H1 (cell line): ENCODE measurements at regions not wholly inside any gene's neighbourhood (a gene's known extent, or its start where the extent isn't known, plus 50 kb on each side); places are given as distances from the start of the nearest gene placed in this dataset.

ENCODE experiments used
- CTCF ChIA-PET: fragments of 300-600 bp; sonication (Branson Sonifier 250); formaldehyde crosslinking; loops from one replicate; lab custom pipeline; 2021; ENCODE audit not compliant: partially characterized antibody; lab: Charles Lee
- POLR2A ChIA-PET: fragments of 300-600 bp; sonication (Branson Sonifier 250); formaldehyde crosslinking; loops from one replicate; lab custom pipeline; 2021; ENCODE audit warnings: inconsistent platforms; ENCODE audit not compliant: partially characterized antibody; lab: Charles Lee
- DNase-seq, 2 experiments: peaks; one replicate each; pipeline versions ENCODE4 v3.0.0 to v3.0.0-alpha.2; 2010 to 2022; ENCODE audit warnings: low spot score in 2 of 2, low read depth in 1 of 2, mixed read lengths in 1 of 2
- FAIRE-seq: peaks from 2 replicates; lab custom pipeline; 2011; peaks lifted over from hg19 to GRCh38; lab: Jason Lieb, UNC
- H2AFZ ChIP-seq: 2 replicates; pipeline ENCODE4 v1.8.1; 2012; ENCODE audit warnings: low read length, inconsistent platforms
- H2AK5ac ChIP-seq: 2 replicates; pipeline ENCODE4 v1.6.1; 2013; ENCODE audit warnings: low read depth, low read length
- H2BK120ac ChIP-seq: replicated peaks from 2 replicates; pipeline ENCODE3; 2013; ENCODE audit warnings: low read depth, low read length, inconsistent platforms
- H2BK12ac ChIP-seq: 2 replicates; pipeline ENCODE4 v1.6.1; 2013; ENCODE audit warnings: low read depth, low read length
- H2BK15ac ChIP-seq: 2 replicates; pipeline ENCODE4 v1.6.1; 2013; ENCODE audit warnings: low read length
- H2BK20ac ChIP-seq: 2 replicates; pipeline ENCODE4 v1.6.1; 2013; ENCODE audit warnings: low read length
- H2BK5ac ChIP-seq: 2 replicates; pipeline ENCODE4 v1.6.1; 2013; ENCODE audit warnings: low read depth, low read length
- H3K14ac ChIP-seq: 2 replicates; pipeline ENCODE4 v1.6.1; 2013; ENCODE audit warnings: inconsistent platforms; ENCODE audit not compliant: insufficient read length
- H3K18ac ChIP-seq: 2 replicates; pipeline ENCODE4 v1.6.1; 2013; ENCODE audit warnings: low read length; ENCODE audit errors: extremely low read depth
- H3K23ac ChIP-seq: 2 replicates; pipeline ENCODE4 v1.6.1; 2013; ENCODE audit warnings: inconsistent platforms; ENCODE audit not compliant: insufficient read length
- H3K23me2 ChIP-seq: 2 replicates; pipeline ENCODE4 v1.6.1; 2013; ENCODE audit warnings: low read depth, low read length
- H3K27ac ChIP-seq: 2 replicates; pipeline ENCODE4 v1.6.1; 2011; ENCODE audit warnings: low read depth, low read length, inconsistent platforms
- H3K27me3 ChIP-seq, 4 experiments: replicated peaks in 1 of 4; 1 replicate in 1 of 4; 2 replicates in 3 of 4; pipeline versions ENCODE4 v1.6.1 to v1.8.1; 2011 to 2013; ENCODE audit warnings: low read length in 3 of 4, mild to moderate bottlenecking in 3 of 4, inconsistent platforms in 2 of 4, mixed read lengths in 2 of 4, moderate library complexity in 1 of 4; ENCODE audit not compliant: control insufficient read depth in 3 of 4, insufficient read depth in 3 of 4; ENCODE audit errors: extremely low read depth in 1 of 4
- H3K36me3 ChIP-seq, 4 experiments: 2 replicates each; pipeline versions ENCODE4 v1.6.1 to v1.8.1; 2011 to 2013; ENCODE audit warnings: mild to moderate bottlenecking in 4 of 4, low read length in 3 of 4, moderate library complexity in 2 of 4, control low read depth in 1 of 4, inconsistent platforms in 1 of 4; ENCODE audit not compliant: insufficient read depth in 4 of 4, control insufficient read depth in 2 of 4
- H3K4ac ChIP-seq: replicated peaks from 2 replicates; pipeline ENCODE3; 2013; ENCODE audit warnings: low read length, low read depth, mixed read lengths, inconsistent platforms; ENCODE audit not compliant: insufficient read length
- H3K4me1 ChIP-seq, 4 experiments: replicated peaks in 1 of 4; 1 replicate in 1 of 4; 2 replicates in 3 of 4; pipeline versions ENCODE4 v1.6.1 to v1.8.1; 2011 to 2013; ENCODE audit warnings: low read length in 3 of 4, inconsistent platforms in 2 of 4, mixed read lengths in 1 of 4; ENCODE audit not compliant: insufficient read depth in 4 of 4, control insufficient read depth in 3 of 4
- H3K4me2 ChIP-seq, 2 experiments: 2 replicates each; pipeline versions ENCODE4 v1.6.1 to v1.8.1; 2011 to 2013; ENCODE audit warnings: low read depth in 2 of 2, low read length in 2 of 2, control low read depth in 1 of 2, inconsistent platforms in 1 of 2, mild to moderate bottlenecking in 1 of 2; ENCODE audit not compliant: insufficient read depth in 1 of 2
- H3K4me3 ChIP-seq, 4 experiments: fragments of 200-600, 300-600 bp in 1 of 4; sonication (generic), shearing (Covaris generic), sonication (Bioruptor Twin) in 1 of 4; 2 replicates each; pipeline versions ENCODE4 v1.5.1 to v1.8.1; 2011 to 2016; ENCODE audit warnings: low read length in 4 of 4, low read depth in 3 of 4, control low read depth in 2 of 4, inconsistent platforms in 2 of 4, mild to moderate bottlenecking in 2 of 4, mixed read lengths in 1 of 4, moderate library complexity in 1 of 4; ENCODE audit not compliant: insufficient read depth in 2 of 4; ENCODE audit errors: extremely low read depth in 1 of 4
- H3K56ac ChIP-seq: replicated peaks from 2 replicates; pipeline ENCODE3; 2013; ENCODE audit warnings: low read depth, mild to moderate bottlenecking, mixed read lengths, low read length, inconsistent platforms; ENCODE audit not compliant: insufficient read length
- H3K79me1 ChIP-seq: 2 replicates; pipeline ENCODE4 v1.6.1; 2013; ENCODE audit warnings: low read depth, low read length, control low read depth
- H3K79me2 ChIP-seq, 2 experiments: 2 replicates each; pipeline versions ENCODE4 v1.6.1 to v1.8.1; 2012 to 2013; ENCODE audit warnings: low read length in 2 of 2, mild to moderate bottlenecking in 2 of 2, inconsistent platforms in 1 of 2; ENCODE audit not compliant: insufficient read depth in 2 of 2, control insufficient read depth in 1 of 2
- H3K9ac ChIP-seq, 4 experiments: replicated peaks in 1 of 4; 1 replicate in 1 of 4; 2 replicates in 3 of 4; pipeline versions ENCODE4 v1.6.1 to v1.8.1; 2011 to 2013; ENCODE audit warnings: low read depth in 3 of 4, low read length in 3 of 4, control low read depth in 2 of 4, mild to moderate bottlenecking in 2 of 4, moderate library complexity in 2 of 4, inconsistent platforms in 1 of 4; ENCODE audit errors: extremely low read depth in 1 of 4
- H3K9me3 ChIP-seq, 2 experiments: 2 replicates each; pipeline versions ENCODE4 v1.6.1 to v1.8.1; 2012 to 2013; ENCODE audit warnings: mild to moderate bottlenecking in 2 of 2, moderate library complexity in 2 of 2, control low read depth in 1 of 2, inconsistent platforms in 1 of 2, low read depth in 1 of 2, low read length in 1 of 2, mixed read lengths in 1 of 2; ENCODE audit not compliant: insufficient read depth in 2 of 2
- H4K20me1 ChIP-seq, 2 experiments: replicated peaks in 1 of 2; 2 replicates each; pipeline versions ENCODE3 to v1.8.1; 2011 to 2013; ENCODE audit warnings: inconsistent platforms in 2 of 2, low read length in 2 of 2, mild to moderate bottlenecking in 1 of 2; ENCODE audit not compliant: insufficient read depth in 2 of 2, control insufficient read depth in 1 of 2
- H4K5ac ChIP-seq: 2 replicates; pipeline ENCODE4 v1.6.1; 2013; ENCODE audit warnings: low read length, low read depth, mixed read lengths, inconsistent platforms; ENCODE audit not compliant: insufficient read length
- H4K8ac ChIP-seq: 2 replicates; pipeline ENCODE4 v1.8.0; 2013; ENCODE audit warnings: mild to moderate bottlenecking, moderate library complexity, low read length, inconsistent platforms; ENCODE audit not compliant: insufficient read depth; ENCODE audit errors: extremely low read depth
- H4K91ac ChIP-seq: replicated peaks from 2 replicates; pipeline ENCODE3; 2013; ENCODE audit warnings: low read length, mixed read lengths, inconsistent platforms; ENCODE audit not compliant: insufficient read length
- BACH1 ChIP-seq: IDR thresholded peaks from 2 replicates; pipeline ENCODE4 v1.6.1; 2012; ENCODE audit warnings: low read length, improper control_type of control experiment
- GABPA ChIP-seq: IDR thresholded peaks from 2 replicates; pipeline ENCODE4 v1.6.1; 2011; ENCODE audit warnings: mild to moderate bottlenecking, low read length, moderate library complexity, borderline replicate concordance; ENCODE audit not compliant: insufficient read depth
- HDAC6 ChIP-seq: IDR thresholded peaks from one replicate; pipeline ENCODE4 v1.7.1; 2012; ENCODE audit warnings: low read depth, mild to moderate bottlenecking, inconsistent platforms, low read length, moderate library complexity
- PHF8 ChIP-seq: fragments of 200-600 bp; sonication (generic); conservative IDR thresholded peaks from 2 replicates; pipeline ENCODE4 v1.7.1; 2012; ENCODE audit warnings: low read depth, mild to moderate bottlenecking, inconsistent platforms, low read length, moderate library complexity
- RAD21 ChIP-seq, 2 experiments: IDR thresholded peaks in 1 of 2; conservative IDR thresholded peaks in 1 of 2; 2 replicates each; pipeline ENCODE4 v1.6.1; 2011; ENCODE audit warnings: low read depth in 2 of 2, low read length in 2 of 2, improper control_type of control experiment in 1 of 2, inconsistent platforms in 1 of 2, mild to moderate bottlenecking in 1 of 2, moderate library complexity in 1 of 2
- RNF2 ChIP-seq: fragments of 200-900, 300-1000 bp; sonication (generic); IDR thresholded peaks from 2 replicates; pipeline ENCODE4 v1.7.1; 2016; ENCODE audit warnings: borderline replicate concordance, low read depth, mild to moderate bottlenecking, antibody characterized with exemption, low read length; ENCODE audit not compliant: poor library complexity, severe bottlenecking; ENCODE audit errors: missing control alignments
- TAF7 ChIP-seq: optimal IDR thresholded peaks from 2 replicates; pipeline ENCODE3; 2011; ENCODE audit warnings: low read depth, mild to moderate bottlenecking, inconsistent platforms, low read length, moderate library complexity, borderline replicate concordance
- WGBS, 2 experiments: shearing (Covaris generic) in 1 of 2; methylation state at CpG; one replicate each; pipeline versions ENCODE4 v1.1.6 to v1.1.7; 2013 to 2015; ENCODE audit warnings: low lambda C conversion rate in 2 of 2, mixed read lengths in 2 of 2, inconsistent platforms in 1 of 2, low coverage in 1 of 2, missing lambda C conversion rate in 1 of 2; ENCODE audit not compliant: insufficient replicate concordance in 2 of 2, insufficient coverage in 1 of 2, insufficient read length in 1 of 2; ENCODE audit errors: extremely low coverage in 1 of 2, missing lambda C conversion rate in 1 of 2; 5-methylcytosine and 5-hydroxymethylcytosine counted together

GRCh38 chr2:196291873-196292800, 120.8 kb upstream of the STK17B start:
- no peak overlapping the region for H3K4ac ChIP-seq
- no peak overlapping the region for H2BK12ac ChIP-seq
- H4K8ac ChIP-seq = peak overlapping the region; percentile 6; the same call in 1 of the 2 replicates
- H4K20me1 ChIP-seq = no peaks in the 10 kb centered on the region
- no peaks in the 10 kb centered on the region for H3K23me2 ChIP-seq
- H3K79me1 ChIP-seq = no peaks in the 10 kb centered on the region
- ChIA-PET POLR2A (no interaction called here), CTCF (interaction anchor here (0.7 to 3.2 kb wide), 5 partner anchors 13 to 215 kb away, joined by 3 to 12 read pairs (median 7); no protein-coding TSS in a partner anchor)
- H3K27me3 ChIP-seq = no peaks in the 10 kb centered on the region
- no peak overlapping the region for H3K14ac ChIP-seq
- H3K4me3 ChIP-seq = no peak overlapping the region
- H2BK15ac ChIP-seq = no peak overlapping the region
- H3K27ac ChIP-seq = no peak overlapping the region; the same call in 1 of the 2 replicates
- H3K79me2 ChIP-seq = no peaks in the 10 kb centered on the region
- 93% methylated on average over 16 of the region's 16 CpGs; no CpG with 5 or more reads in 1 of the 2 experiments for WGBS, 2 experiments
- no peak overlapping the region for H2AK5ac ChIP-seq
- no peak overlapping the region for H4K91ac ChIP-seq
- DNase-seq = no peak
- no peak overlapping the region for H3K9ac ChIP-seq
- H3K56ac ChIP-seq = no peak overlapping the region
- no peaks in the 10 kb centered on the region for H3K4me1 ChIP-seq
- H3K9me3 ChIP-seq = no peaks in the 10 kb centered on the region
- H3K4me2 ChIP-seq = no peak overlapping the region
- no peak overlapping the region for H2BK20ac ChIP-seq
- H3K18ac ChIP-seq = no peak overlapping the region
- FAIRE-seq = no peak
- H3K36me3 ChIP-seq = no peaks in the 10 kb centered on the region
- no peak overlapping the region for H2BK5ac ChIP-seq
- H3K23ac ChIP-seq = no peak overlapping the region
- H2AFZ ChIP-seq = 0 out of 2 replicates have a peak overlapping the region, but pooled peaks have one; percentile 17
- no peak overlapping the region for H4K5ac ChIP-seq
- H2BK120ac ChIP-seq = no peak overlapping the region
- TF ChIP-seq TAF7 = no peak
- no peak for TF ChIP-seq RAD21 (IDR thresholded peaks at IDR 0.05 in 1 of 2, conservative IDR thresholded peaks at IDR 0.05 in 1 of 2; ENCODE audit: low read depth in 2 of 2, low read length in 2 of 2)
- no peak for TF ChIP-seq BACH1
- no peak for TF ChIP-seq HDAC6
- TF ChIP-seq PHF8 = no peak
- no peak for TF ChIP-seq RNF2
- no peak for TF ChIP-seq GABPA
